HepG2 (cell line): ENCODE measurements at regions not wholly inside any gene's neighbourhood (a gene's known extent, or its start where the extent isn't known, plus 50 kb on each side); places are given as distances from the start of the nearest gene placed in this dataset.

Experiments used
- BRD4 ChIP-seq: sonication (generic); formaldehyde crosslinking; IDR thresholded peaks from 2 replicates; pipeline ENCODE4 v1.4.0; 2020; ENCODE audit warnings: missing genetic modification reagents
- CTCF ChIP-seq: sonication (generic); formaldehyde crosslinking; IDR thresholded peaks from 2 replicates; pipeline ENCODE4 v1.5.0; 2020; ENCODE audit warnings: mild to moderate bottlenecking, missing genetic modification reagents, moderate library complexity
- RARA ChIP-seq: IDR thresholded peaks from 2 replicates; pipeline ENCODE4 v1.6.1; 2016; ENCODE audit warnings: missing genetic modification reagents, missing compliant biosample characterization
- SCMH1 ChIP-seq: sonication (generic); formaldehyde crosslinking; IDR thresholded peaks from 2 replicates; pipeline ENCODE4 v1.9.0; 2021; ENCODE audit warnings: missing genetic modification reagents, mild to moderate bottlenecking, borderline replicate concordance
- ZNF552 ChIP-seq: sonication (generic); formaldehyde crosslinking; IDR thresholded peaks from 2 replicates; pipeline ENCODE4 v1.9.0; 2022; ENCODE audit warnings: missing genetic modification reagents, mild to moderate bottlenecking, borderline replicate concordance
- ZNF703 ChIP-seq: sonication (generic); formaldehyde crosslinking; IDR thresholded peaks from 2 replicates; pipeline ENCODE4 v1.5.1; 2020; ENCODE audit warnings: missing genetic modification reagents, mild to moderate bottlenecking, moderate library complexity, borderline replicate concordance

GRCh38 chr12:60020068-60020467, 424.2 kb downstream of the SLC16A7 start:
- TF ChIP-seq CTCF (CRISPR knock-in tag) (no peak), RARA (CRISPR knock-in tag) (no peak), ZNF703 (CRISPR knock-in tag) (no peak), BRD4 (no peak), ZNF552 (CRISPR knock-in tag) (no peak), SCMH1 (CRISPR knock-in tag) (no peak)
